ENCODE measurements at regions not wholly inside any gene's neighbourhood (a gene's known extent, or its start where the extent isn't known, plus 50 kb on each side); places are given as distances from the start of the nearest gene placed in this dataset.
A peak's percentile ranks its signal among the peaks of the same experiment; 100 is the strongest.

GRCh38 chr14:31944256-31945073, 132.6 kb upstream of the ARHGAP5 start:
- DNase-seq, result no peak

- DNase-seq, result peak; percentile 80
Measured at GRCh38 chr14:31945074-31945613, 132.0 kb upstream of the ARHGAP5 start.

- no peak for DNase-seq
Measured at GRCh38 chr14:31945701-31946100, 131.4 kb upstream of the ARHGAP5 start.

GRCh38 chr14:31947076-31947475, 130.0 kb upstream of the ARHGAP5 start:
- no peak for DNase-seq

- DNase-seq, result no peak
Measured at GRCh38 chr14:31947680-31948595, 129.2 kb upstream of the ARHGAP5 start.

GRCh38 chr14:31949709-31950108, 127.4 kb upstream of the ARHGAP5 start:
- DNase-seq, result no peak

GRCh38 chr14:31950331-31950730, 126.8 kb upstream of the ARHGAP5 start:
- DNase-seq, result no peak

- peak; percentile 53 for DNase-seq
Measured at GRCh38 chr14:31950764-31951637, 126.1 kb upstream of the ARHGAP5 start.

- DNase-seq, result no peak
Measured at GRCh38 chr14:31951638-31951964, 125.5 kb upstream of the ARHGAP5 start.

GRCh38 chr14:31952573-31952972, 124.5 kb upstream of the ARHGAP5 start:
- DNase-seq, result no peak

GRCh38 chr14:31953210-31953609, 123.9 kb upstream of the ARHGAP5 start:
- DNase-seq, result no peak

GRCh38 chr14:31954991-31955390, 122.1 kb upstream of the ARHGAP5 start:
- DNase-seq, result no peak

GRCh38 chr14:31955936-31956579, 121.0 kb upstream of the ARHGAP5 start:
- DNase-seq, result no peak

- DNase-seq, result no peak
Measured at GRCh38 chr14:31957565-31957964, 119.5 kb upstream of the ARHGAP5 start.

GRCh38 chr14:31960039-31960438, 117.1 kb upstream of the ARHGAP5 start:
- DNase-seq, result no peak

- DNase-seq, result no peak
Measured at GRCh38 chr14:31961896-31962295, 115.2 kb upstream of the ARHGAP5 start.

- DNase-seq, result no peak
Measured at GRCh38 chr14:31962920-31963319, 114.2 kb upstream of the ARHGAP5 start.

GRCh38 chr14:31963587-31963986, 113.5 kb upstream of the ARHGAP5 start:
- DNase-seq, result no peak

GRCh38 chr14:31964490-31964889, 112.6 kb upstream of the ARHGAP5 start:
- DNase-seq, result no peak

GRCh38 chr14:31965071-31965734, 111.9 kb upstream of the ARHGAP5 start:
- DNase-seq, result peak; percentile 41

- peak; percentile 49 for DNase-seq
Measured at GRCh38 chr14:31965735-31966598, 111.1 kb upstream of the ARHGAP5 start.

All from NCI-H2029 treated with DMSO at 0.1 percent for 48 hours (cell line).